GM04503 (cell line): ENCODE measurements at regions not wholly inside any gene's neighbourhood (a gene's known extent, or its start where the extent isn't known, plus 50 kb on each side); places are given as distances from the start of the nearest gene placed in this dataset.

Source experiments
- DNase-seq: peaks from one replicate; pipeline ENCODE4 v3.0.0-alpha.2; 2012; ENCODE audit warnings: low read depth

DNA sequence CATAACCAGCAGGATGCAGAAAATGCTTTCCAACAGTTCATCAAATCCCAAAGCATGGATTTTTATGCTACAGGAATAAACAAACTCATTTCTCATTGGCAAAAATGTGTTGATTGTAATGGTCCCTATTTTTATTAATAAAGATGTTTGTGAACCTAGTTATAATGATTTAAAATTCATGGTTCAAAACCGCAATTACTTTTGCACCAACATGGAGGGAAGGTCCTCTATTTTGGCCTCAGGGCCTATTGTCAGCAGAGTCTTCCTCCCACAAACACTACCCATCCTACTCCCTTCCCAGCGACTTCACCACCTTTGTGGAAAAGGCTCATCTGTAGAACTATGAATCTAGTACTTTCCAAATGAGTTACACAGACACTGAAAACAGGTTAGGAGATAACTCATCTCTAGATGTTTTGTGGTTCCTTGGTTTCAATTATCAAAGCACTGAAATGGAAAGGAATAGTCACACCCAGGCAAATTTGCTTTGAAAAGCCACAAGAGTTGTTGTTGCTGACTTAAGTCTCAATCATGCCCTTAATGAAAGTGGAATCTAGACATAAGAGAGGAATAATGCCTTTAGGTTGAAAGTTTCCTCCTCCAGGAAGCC, 59.4 kb upstream of the FRMD4A start:
- no peak for DNase-seq

GRCh38 chr10:14385596-14386593, 55.2 kb upstream of the FRMD4A start:
- DNase-seq, result peak; percentile 92

DNA sequence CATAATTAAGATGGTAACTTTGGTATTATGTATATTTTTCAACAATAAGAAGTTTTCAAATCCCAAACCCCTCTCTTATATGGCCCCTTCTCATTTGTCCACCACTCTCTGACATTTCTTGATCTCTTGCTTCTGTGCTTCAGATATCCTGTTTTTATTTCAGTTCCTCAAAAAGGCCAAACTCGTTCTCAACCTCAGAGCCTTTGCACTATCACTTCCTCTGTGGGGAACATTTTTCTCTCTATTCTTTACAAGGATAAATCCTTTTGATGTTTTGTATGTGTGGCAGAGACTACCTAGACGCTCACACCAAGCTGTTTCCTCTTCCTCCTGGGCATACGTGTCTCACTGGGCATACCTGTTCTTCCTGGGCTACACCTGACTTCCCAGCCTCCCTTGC, 54.2 kb upstream of the FRMD4A start:
- DNase-seq, result no peak

GRCh38 chr10:14384116-14384730, 53.5 kb upstream of the FRMD4A start:
- peak; percentile 54 for DNase-seq

DNA sequence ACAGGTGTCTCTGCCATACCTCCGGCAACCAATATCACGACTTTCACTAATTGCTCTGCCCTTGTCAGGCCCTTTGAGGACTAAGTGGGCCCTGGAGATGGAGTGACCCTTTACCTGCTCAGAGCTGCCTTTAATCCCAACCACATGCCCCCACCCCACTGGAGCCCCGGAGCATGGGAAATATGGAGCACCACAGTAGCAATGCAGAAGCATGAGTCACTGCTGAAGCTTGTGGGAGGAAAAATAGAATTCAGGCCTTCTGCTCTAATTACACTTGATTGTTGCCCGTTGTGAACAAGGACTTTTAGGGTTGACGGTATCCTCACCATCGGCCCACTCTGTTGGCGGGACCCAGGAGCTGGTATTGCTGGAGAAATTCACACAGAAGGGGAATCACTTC, 52.5 kb upstream of the FRMD4A start:
- no peak for DNase-seq

- no peak for DNase-seq
Measured at GRCh38 chr10:14382531-14382930, 51.8 kb upstream of the FRMD4A start.

DNA sequence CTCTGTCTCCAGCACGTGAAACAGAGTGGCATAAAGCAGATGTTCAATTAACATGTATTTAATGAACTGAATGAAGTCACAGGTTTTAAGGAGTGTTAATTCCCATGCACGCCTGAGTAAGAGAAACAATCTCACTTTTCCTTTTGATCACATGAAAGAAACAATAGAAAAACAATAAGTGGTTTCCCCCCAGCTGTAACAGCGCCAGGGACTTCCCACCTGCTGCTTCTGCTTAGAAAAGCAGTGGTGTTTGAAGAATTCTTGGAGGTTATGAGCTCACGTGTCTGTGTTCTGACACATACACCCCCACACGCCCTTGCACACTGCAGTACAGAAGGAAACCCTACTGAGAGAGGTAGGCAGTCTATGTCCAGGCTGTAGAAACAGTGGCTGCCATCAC, 51.3 kb upstream of the FRMD4A start:
- DNase-seq, result no peak

DNA sequence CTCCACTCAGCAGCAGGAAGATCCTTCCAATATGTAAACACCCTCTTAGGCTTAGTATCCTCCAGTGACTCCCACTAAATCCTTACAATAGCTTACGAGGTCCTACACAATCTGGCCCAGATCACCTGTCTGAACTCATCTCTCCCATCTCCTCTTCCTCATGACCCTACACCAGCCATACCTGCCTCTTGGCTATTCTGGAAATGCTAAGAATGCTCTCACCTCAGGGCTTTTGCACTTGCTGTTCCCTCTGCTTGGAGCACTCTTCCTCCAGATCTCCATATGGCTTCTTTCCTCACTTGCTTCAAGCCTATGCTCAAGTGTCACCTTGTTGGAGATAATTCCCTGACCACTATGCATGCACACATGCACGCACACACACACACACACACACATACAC, 50.8 kb upstream of the FRMD4A start:
- no peak for DNase-seq

GRCh38 chr10:14380746-14381145, 50.0 kb upstream of the FRMD4A start:
- DNase-seq, result no peak
